BLaER1 treated with 17β-estradiol and CSF1 and Interleukin-3, amounts not matched to agents 10 nM and 100 nM (cell line): ENCODE measurements at regions not wholly inside any gene's neighbourhood (a gene's known extent, or its start where the extent isn't known, plus 50 kb on each side); places are given as distances from the start of the nearest gene placed in this dataset.
"Not testable (repeated sequence)": the region's sequence is repeated elsewhere in the genome, so short reads cannot be mapped to it uniquely, and the experiment has no call there.

ENCODE experiments used
- H3K27ac ChIP-seq, 11 experiments: shearing (Covaris generic); formaldehyde crosslinking; 2 replicates each; pipeline ENCODE4 v1.8.1; 2022
- H3K27me3 ChIP-seq, 11 experiments: shearing (Covaris generic); formaldehyde crosslinking; 2 replicates each; pipeline ENCODE4 v1.8.1; 2022
- H3K36me3 ChIP-seq, 11 experiments: shearing (Covaris generic); formaldehyde crosslinking; 2 replicates each; pipeline ENCODE4 v1.8.1; 2022
- H3K4me1 ChIP-seq, 10 experiments: shearing (Covaris generic); formaldehyde crosslinking; 2 replicates each; pipeline ENCODE4 v1.8.1; 2022
- H3K4me2 ChIP-seq, 11 experiments: shearing (Covaris generic); formaldehyde crosslinking; 2 replicates each; pipeline ENCODE4 v1.8.1; 2022
- H3K4me3 ChIP-seq, 10 experiments: shearing (Covaris generic); formaldehyde crosslinking; 2 replicates each; pipeline ENCODE4 v1.8.1; 2022
- H3K9ac ChIP-seq, 11 experiments: shearing (Covaris generic); formaldehyde crosslinking; 2 replicates each; pipeline ENCODE4 v1.8.1; 2022
- H3K9me3 ChIP-seq, 11 experiments: shearing (Covaris generic); formaldehyde crosslinking; replicated peaks in 1 of 11; 2 replicates each; pipeline ENCODE4 v1.8.1; 2022
- H4K20me1 ChIP-seq, 11 experiments: shearing (Covaris generic); formaldehyde crosslinking; 2 replicates each; pipeline ENCODE4 v1.8.1; 2022
- Cebpa-rat ChIP-seq, 11 experiments: shearing (Covaris generic); IDR thresholded peaks; 2 replicates each; pipeline ENCODE4 v1.8.1; 2022

DNA sequence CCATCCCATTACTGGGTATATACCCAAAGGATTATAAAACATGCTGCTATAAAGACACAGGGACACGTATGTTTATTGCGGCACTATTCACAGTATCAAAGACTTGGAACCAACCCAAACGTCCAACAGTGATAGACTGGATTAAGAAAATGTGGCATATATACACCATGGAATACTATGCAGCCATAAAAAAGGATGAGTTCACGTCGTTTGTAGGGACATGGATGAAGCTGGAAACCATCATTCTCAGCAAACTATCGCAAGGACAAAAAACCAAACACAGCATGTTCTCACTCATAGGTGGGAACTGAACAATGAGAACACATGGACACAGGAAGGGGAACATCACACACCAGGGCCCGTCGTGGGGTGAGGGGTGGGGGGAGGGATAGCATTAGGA is 106.1 kb downstream of the CHD1L start:
- not testable (repeated sequence) for H4K20me1 ChIP-seq, H3K4me3 ChIP-seq, H3K4me1 ChIP-seq, H3K27me3 ChIP-seq, H3K36me3 ChIP-seq, H3K4me2 ChIP-seq, H3K27ac ChIP-seq, H3K9ac ChIP-seq
- H3K9me3 ChIP-seq: peaks cover 0 to 12% (median 5%) of the 10 kb centered on the region in 11 experiments; a peak in 10 of 22 replicates

DNA sequence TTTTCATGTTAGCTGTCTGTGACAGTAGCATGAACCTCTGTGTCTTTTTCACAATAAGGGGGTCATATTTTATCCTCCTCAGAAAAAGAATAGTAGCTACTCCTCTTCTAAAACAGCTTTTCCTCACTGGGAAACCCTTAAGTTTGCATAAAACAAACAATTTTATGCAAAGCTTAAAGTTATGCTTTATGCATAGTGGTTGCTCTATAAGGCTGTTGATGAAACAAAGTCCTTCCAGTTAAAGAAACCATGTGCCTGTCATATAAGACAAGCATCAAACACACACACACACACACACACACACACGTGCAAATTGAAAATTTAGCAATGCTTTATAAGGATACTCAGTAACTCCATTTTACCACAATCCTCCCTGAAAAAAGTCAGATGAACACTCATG is 107.0 kb downstream of the CHD1L start:
- H3K27ac ChIP-seq: no peak overlapping the region
- TF ChIP-seq Cebpa-rat (IDR thresholded peaks at IDR 0.05): no peak
- no peaks in the 10 kb centered on the region for H3K27me3 ChIP-seq
- H3K9ac ChIP-seq: no peak overlapping the region
- H3K4me1 ChIP-seq: no peaks in the 10 kb centered on the region
- H3K4me2 ChIP-seq: no peak overlapping the region
- peaks cover 0 to 9% (median 5%) of the 10 kb centered on the region in 11 experiments; a peak in 9 of 22 replicates for H3K9me3 ChIP-seq
- no peak overlapping the region for H3K4me3 ChIP-seq
- H3K36me3 ChIP-seq: no peaks in the 10 kb centered on the region
- H4K20me1 ChIP-seq: no peaks in the 10 kb centered on the region

GRCh38 chr1:147351140-147351835 is 108.8 kb downstream of the CHD1L start:
- H3K27ac ChIP-seq: no peak overlapping the region
- H3K27me3 ChIP-seq: no peaks in the 10 kb centered on the region

GRCh38 chr1:147377263-147378246 is 135.1 kb downstream of the CHD1L start:
- H3K9ac ChIP-seq: no peak overlapping the region
- H3K4me1 ChIP-seq: no peaks in the 10 kb centered on the region
- no peaks in the 10 kb centered on the region for H4K20me1 ChIP-seq
- H3K27me3 ChIP-seq: no peaks in the 10 kb centered on the region
- peaks cover 8 to 18% (median 11%) of the 10 kb centered on the region in 11 experiments; a peak in 19 of 22 replicates for H3K9me3 ChIP-seq
- no peaks in the 10 kb centered on the region for H3K36me3 ChIP-seq
- TF ChIP-seq Cebpa-rat (IDR thresholded peaks at IDR 0.05): no peak
- no peak overlapping the region for H3K4me3 ChIP-seq
- H3K27ac ChIP-seq: no peak overlapping the region
- no peak overlapping the region for H3K4me2 ChIP-seq

More at GRCh38 chr1:147351140-147351835, 108.8 kb downstream of the CHD1L start:
- Histone ChIP-seq H4K20me1 (no peaks in the 10 kb centered on the region), H3K4me1 (no peaks in the 10 kb centered on the region), H3K9ac (no peak overlapping the region), H3K4me3 (no peak overlapping the region), H3K36me3 (no peaks in the 10 kb centered on the region), H3K4me2 (no peak overlapping the region), H3K9me3 (peaks cover 0 to 9% (median 5%) of the 10 kb centered on the region in 11 experiments; a peak in 8 of 22 replicates)
- TF ChIP-seq Cebpa-rat (IDR thresholded peaks at IDR 0.05): no peak

- no peak overlapping the region for H3K4me3 ChIP-seq
- no peaks in the 10 kb centered on the region for H3K27me3 ChIP-seq
- H3K27ac ChIP-seq: no peak overlapping the region
- no peak overlapping the region for H3K4me2 ChIP-seq
- H3K9ac ChIP-seq: no peak overlapping the region
- H4K20me1 ChIP-seq: no peaks in the 10 kb centered on the region
- no peak for TF ChIP-seq Cebpa-rat (IDR thresholded peaks at IDR 0.05)
- no peaks in the 10 kb centered on the region for H3K36me3 ChIP-seq
- H3K9me3 ChIP-seq: no peaks in the 10 kb centered on the region
- no peaks in the 10 kb centered on the region for H3K4me1 ChIP-seq
Observed at GRCh38 chr1:147379889-147380288, 137.4 kb downstream of the CHD1L start.

- Histone ChIP-seq H3K4me3 (no peak overlapping the region), H3K36me3 (no peaks in the 10 kb centered on the region), H3K9me3 (no peaks in the 10 kb centered on the region), H4K20me1 (no peaks in the 10 kb centered on the region), H3K27me3 (no peaks in the 10 kb centered on the region), H3K4me2 (no peak overlapping the region), H3K4me1 (no peaks in the 10 kb centered on the region), H3K27ac (no peak overlapping the region), H3K9ac (no peak overlapping the region)
- no peak for TF ChIP-seq Cebpa-rat (IDR thresholded peaks at IDR 0.05)
Observed at GRCh38 chr1:147384804-147385203, 142.3 kb downstream of the CHD1L start.

DNA sequence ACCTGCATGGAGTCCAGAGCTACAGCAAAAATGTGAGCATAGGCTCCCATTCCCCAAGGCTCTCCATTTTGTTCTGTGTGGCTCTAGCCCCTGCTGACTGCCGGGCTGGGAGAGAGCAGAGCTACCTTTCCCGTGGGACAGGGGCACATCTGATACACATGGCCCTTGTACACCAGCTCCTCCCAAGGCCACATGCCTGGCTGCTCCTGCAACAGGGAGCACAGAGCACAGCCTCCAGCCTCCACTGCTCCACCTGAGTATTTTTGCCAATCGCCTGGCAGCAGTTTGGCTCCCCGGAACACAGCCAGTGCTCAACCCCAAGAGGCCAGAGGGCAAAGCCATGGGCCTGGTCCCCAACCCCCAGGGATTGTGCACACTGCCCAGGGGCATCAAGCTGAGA is 146.5 kb downstream of the CHD1L start:
- Histone ChIP-seq H3K9me3 (peaks cover 13 to 28% (median 23%) of the 10 kb centered on the region in 11 experiments), H3K4me1 (no peaks in the 10 kb centered on the region), H3K27me3 (no peaks in the 10 kb centered on the region), H3K9ac (no peak overlapping the region), H3K4me3 (no peak overlapping the region), H3K27ac (no peak overlapping the region), H4K20me1 (no peaks in the 10 kb centered on the region), H3K4me2 (no peak overlapping the region), H3K36me3 (no peaks in the 10 kb centered on the region)
- no peak for TF ChIP-seq Cebpa-rat (IDR thresholded peaks at IDR 0.05)

DNA sequence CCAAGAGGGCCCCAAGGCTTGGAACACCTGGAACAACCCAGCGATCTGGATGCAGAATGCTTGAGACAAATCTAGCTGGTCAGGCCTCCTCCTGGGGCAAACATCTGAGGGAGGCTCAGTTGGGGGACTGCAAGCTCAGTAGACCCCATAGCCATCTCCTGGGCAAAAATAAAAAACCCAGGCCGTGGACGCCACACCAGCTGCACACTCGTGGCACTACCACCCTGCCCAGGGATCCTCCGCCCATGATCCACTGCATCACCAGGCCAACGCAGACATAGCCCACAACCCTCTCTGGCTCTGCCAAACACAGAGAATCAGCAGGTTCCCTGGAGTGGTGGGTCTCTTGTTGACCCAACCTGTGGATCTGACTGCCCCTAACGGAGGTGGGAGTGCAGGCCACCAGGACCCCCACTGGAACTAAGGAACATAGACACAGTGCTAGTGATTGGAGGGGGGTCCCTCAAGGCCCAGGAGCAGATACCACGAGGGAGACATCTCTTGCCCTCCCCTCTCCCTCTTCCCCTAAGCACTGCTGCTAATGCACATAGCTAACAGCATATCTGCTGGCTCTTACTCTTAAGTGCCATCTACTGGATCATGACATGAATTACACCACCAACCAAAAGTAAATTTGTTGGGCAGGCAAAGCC is 147.2 kb downstream of the CHD1L start:
- no peaks in the 10 kb centered on the region for H4K20me1 ChIP-seq

DNA sequence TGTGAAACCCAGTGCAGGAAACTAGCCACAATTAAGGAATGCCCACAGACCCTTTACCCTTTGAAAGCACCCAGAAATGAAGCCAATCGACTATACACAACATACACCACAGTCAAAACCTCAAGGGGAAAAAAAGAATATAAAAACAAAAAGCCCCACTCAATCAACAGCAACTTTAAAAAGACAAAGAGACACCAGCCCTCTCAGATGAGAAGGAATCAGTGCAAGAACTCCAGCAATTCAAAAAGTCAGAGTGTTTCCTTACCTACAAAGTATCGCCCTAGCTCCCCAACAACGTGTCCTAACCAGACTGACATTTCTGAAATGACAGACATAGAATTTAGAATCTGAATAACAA is 147.7 kb downstream of the CHD1L start:
- H3K36me3 ChIP-seq: no peaks in the 10 kb centered on the region
- H4K20me1 ChIP-seq: no peaks in the 10 kb centered on the region
- H3K4me2 ChIP-seq: no peak overlapping the region
- no peak overlapping the region for H3K27ac ChIP-seq
- no peak overlapping the region for H3K4me3 ChIP-seq
- no peak overlapping the region for H3K9ac ChIP-seq
- no peaks in the 10 kb centered on the region for H3K27me3 ChIP-seq
- H3K4me1 ChIP-seq: no peaks in the 10 kb centered on the region
- TF ChIP-seq Cebpa-rat (IDR thresholded peaks at IDR 0.05): no peak
- peaks cover 13 to 29% (median 24%) of the 10 kb centered on the region in 11 experiments for H3K9me3 ChIP-seq

More for the DNA sequence above, 147.2 kb downstream of the CHD1L start:
- no peak for TF ChIP-seq Cebpa-rat (IDR thresholded peaks at IDR 0.05)
- no peaks in the 10 kb centered on the region for H3K36me3 ChIP-seq
- no peak overlapping the region for H3K27ac ChIP-seq
- H3K4me1 ChIP-seq: no peaks in the 10 kb centered on the region
- peaks cover 13 to 29% (median 24%) of the 10 kb centered on the region in 11 experiments for H3K9me3 ChIP-seq
- no peak overlapping the region for H3K9ac ChIP-seq
- H3K4me3 ChIP-seq: no peak overlapping the region
- no peak overlapping the region for H3K4me2 ChIP-seq
- no peaks in the 10 kb centered on the region for H3K27me3 ChIP-seq
